Neural progenitor cell (in vitro differentiated cells): ENCODE measurements at regions not wholly inside any gene's neighbourhood (a gene's known extent, or its start where the extent isn't known, plus 50 kb on each side); places are given as distances from the start of the nearest gene placed in this dataset.

Experiments used
- DNase-seq: peaks from one replicate; pipeline ENCODE4 v3.0.0-alpha.2; 2016; ENCODE audit warnings: low spot score
- H2AFZ ChIP-seq: fragments of 200-600 bp; sonication (generic); replicated peaks from 2 replicates; pipeline ENCODE4 v1.6.1; 2016; ENCODE audit warnings: antibody characterized with exemption
- H3F3A ChIP-seq: fragments of 200-600 bp; sonication (generic); 2 replicates; pipeline ENCODE4 v1.6.1; 2016; ENCODE audit warnings: antibody characterized with exemption, low read depth
- H3K27ac ChIP-seq: fragments of 200-600 bp; sonication (generic); 2 replicates; pipeline ENCODE4 v1.5.1; 2016; ENCODE audit warnings: mild to moderate bottlenecking
- H3K27me3 ChIP-seq: fragments of 200-600 bp; sonication (generic); 2 replicates; pipeline ENCODE4 v1.6.1; 2016; ENCODE audit warnings: mild to moderate bottlenecking, moderate library complexity
- H3K36me3 ChIP-seq: fragments of 200-600 bp; sonication (generic); 2 replicates; pipeline ENCODE4 v1.5.1; 2016
- H3K4me1 ChIP-seq: fragments of 200-600 bp; sonication (generic); 2 replicates; pipeline ENCODE4 v1.6.1; 2016; ENCODE audit warnings: mixed run types
- H3K4me2 ChIP-seq: fragments of 200-600 bp; sonication (generic); 2 replicates; pipeline ENCODE4 v1.6.1; 2016
- H3K4me3 ChIP-seq: fragments of 200-600 bp; sonication (generic); 2 replicates; pipeline ENCODE4 v1.5.1; 2016
- H3K79me2 ChIP-seq: fragments of 200-600 bp; sonication (generic); 2 replicates; pipeline ENCODE4 v1.6.1; 2016; ENCODE audit warnings: low read depth
- H3K9ac ChIP-seq: fragments of 200-600 bp; sonication (generic); 2 replicates; pipeline ENCODE4 v1.6.1; 2016
- H3K9me3 ChIP-seq: fragments of 200-600 bp; sonication (generic); 2 replicates; pipeline ENCODE4 v1.5.1; 2016; ENCODE audit warnings: low read depth
- H4K20me1 ChIP-seq: fragments of 200-600 bp; sonication (generic); 2 replicates; pipeline ENCODE4 v1.6.1; 2016; ENCODE audit warnings: low read depth
- H3K27ac Mint-ChIP-seq: 3 replicates; pipeline ENCODE4 v1.8.0; 2021; ENCODE audit warnings: mixed read lengths
- H3K27me3 Mint-ChIP-seq: 2 replicates; pipeline ENCODE4 v1.8.0; 2022; ENCODE audit warnings: low read depth, mild to moderate bottlenecking, inconsistent platforms, moderate library complexity, mixed read lengths; ENCODE audit not compliant: insufficient read depth
- H3K36me3 Mint-ChIP-seq: 3 replicates; pipeline ENCODE4 v1.8.0; 2021; ENCODE audit warnings: mixed read lengths
- H3K4me1 Mint-ChIP-seq: 3 replicates; pipeline ENCODE4 v1.8.0; 2021; ENCODE audit warnings: mixed read lengths
- H3K4me3 Mint-ChIP-seq: 3 replicates; pipeline ENCODE4 v1.8.0; 2021; ENCODE audit warnings: mild to moderate bottlenecking, moderate library complexity, mixed read lengths
- H3K9me3 Mint-ChIP-seq: 3 replicates; pipeline ENCODE4 v1.8.0; 2020; ENCODE audit warnings: mixed read lengths
- CTCF ChIP-seq: fragments of 200-600 bp; sonication (generic); IDR thresholded peaks from 2 replicates; pipeline ENCODE4 v1.5.1; 2017; ENCODE audit warnings: antibody characterized with exemption, mild to moderate bottlenecking
- EZH2 ChIP-seq: fragments of 200-600 bp; sonication (generic); IDR thresholded peaks from 2 replicates; pipeline ENCODE4 v1.6.1; 2017; ENCODE audit warnings: antibody characterized with exemption, mild to moderate bottlenecking, moderate library complexity
- EZH2phosphoT487 ChIP-seq: fragments of 200-600 bp; sonication (generic); IDR thresholded peaks from 2 replicates; pipeline ENCODE4 v1.6.1; 2017; ENCODE audit warnings: antibody characterized with exemption

DNA sequence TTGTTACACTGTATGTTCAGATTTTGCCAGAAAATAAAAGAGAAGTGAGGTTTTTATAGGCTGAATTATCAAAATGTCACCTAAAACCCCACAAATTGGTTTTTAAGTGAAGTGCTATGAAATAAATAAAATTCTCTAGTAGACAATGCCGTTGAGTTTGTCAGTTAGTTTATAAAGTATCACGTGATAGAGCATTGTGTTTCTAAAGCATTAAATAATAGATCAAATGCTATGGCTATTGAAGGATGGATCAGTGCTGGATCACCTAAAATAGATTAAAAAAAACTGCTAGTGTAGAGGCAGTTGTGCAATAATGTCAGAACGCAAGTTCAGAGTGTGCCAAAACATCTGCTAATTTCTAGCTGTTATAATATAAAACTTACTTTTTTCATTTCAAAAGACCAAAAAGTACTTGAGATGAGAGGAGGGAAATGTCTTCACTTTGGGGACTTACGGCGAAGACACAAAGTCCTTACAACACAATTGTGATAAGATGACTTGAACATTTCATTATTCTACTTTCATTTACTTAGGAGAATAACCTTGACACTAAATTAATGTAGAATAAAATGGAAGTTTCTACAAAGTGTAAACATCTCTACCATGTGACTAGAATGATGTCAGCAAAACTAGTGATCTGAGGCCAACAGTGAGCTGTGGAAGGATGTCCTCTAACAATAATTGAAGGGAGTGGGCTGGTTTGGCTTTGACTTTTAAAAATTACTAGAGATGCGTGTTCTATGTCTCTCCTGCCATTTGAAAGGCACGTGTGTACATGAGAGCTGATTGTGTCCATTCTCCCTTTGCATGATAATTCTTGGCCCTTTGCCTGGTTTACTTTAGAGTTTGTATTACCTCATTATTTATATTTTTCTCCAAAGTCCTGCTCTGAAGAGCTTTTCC is 154.4 kb upstream of the PDE3A start:
- no peaks in the 10 kb centered on the region for H3K27me3 Mint-ChIP-seq
- H3K36me3 Mint-ChIP-seq = peaks cover 14% of the 10 kb centered on the region
- Histone ChIP-seq H3K4me3 (no peak overlapping the region), H3F3A (peaks cover 17% of the 10 kb centered on the region), H3K27me3 (no peaks in the 10 kb centered on the region), H3K4me2 (peak overlapping the region; percentile 70), H3K36me3 (no peaks in the 10 kb centered on the region), H3K9ac (no peak overlapping the region), H2AFZ (no peak overlapping the region), H4K20me1 (peaks cover 4% of the 10 kb centered on the region), H3K79me2 (no peaks in the 10 kb centered on the region), H3K27ac (no peak overlapping the region), H3K9me3 (no peaks in the 10 kb centered on the region), H3K4me1 (peaks cover 20% of the 10 kb centered on the region)
- H3K4me1 Mint-ChIP-seq = peaks cover 30% of the 10 kb centered on the region
- DNase-seq = no peak
- H3K4me3 Mint-ChIP-seq = no peak overlapping the region
- peak overlapping the region; percentile 42 for H3K27ac Mint-ChIP-seq
- TF ChIP-seq CTCF = no peak
- no peak for TF ChIP-seq EZH2
- H3K9me3 Mint-ChIP-seq = peaks cover 28% of the 10 kb centered on the region

DNA sequence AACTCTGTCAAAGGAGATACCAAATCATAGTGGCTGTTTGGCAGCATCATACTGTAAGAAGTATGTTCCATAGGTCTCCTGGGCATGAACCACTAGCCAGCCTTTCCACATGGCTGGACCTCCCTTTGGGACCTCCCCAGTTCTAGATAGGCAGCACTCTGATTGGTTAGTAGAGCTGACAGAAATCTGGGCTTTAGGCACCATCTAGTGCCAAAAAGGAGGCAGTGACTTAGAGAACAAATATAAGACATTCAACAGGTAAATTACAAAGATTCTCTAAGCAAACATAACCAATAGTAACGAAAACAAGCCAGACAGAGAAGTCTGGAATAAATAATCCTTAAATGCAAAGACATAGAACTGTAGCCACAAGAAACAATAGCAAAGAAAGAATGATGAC is 148.0 kb upstream of the PDE3A start:
- H3K27ac ChIP-seq = no peak overlapping the region
- no peak overlapping the region for H3K4me2 ChIP-seq
- H3K27me3 ChIP-seq = no peaks in the 10 kb centered on the region
- DNase-seq = peak; percentile 27
- H3F3A ChIP-seq = no peaks in the 10 kb centered on the region
- Mint-ChIP-seq H3K27me3 (no peaks in the 10 kb centered on the region), H3K36me3 (peaks cover 27% of the 10 kb centered on the region), H3K27ac (no peak overlapping the region), H3K4me1 (no peaks in the 10 kb centered on the region), H3K9me3 (peaks cover 58% of the 10 kb centered on the region), H3K4me3 (no peak overlapping the region)
- no peaks in the 10 kb centered on the region for H4K20me1 ChIP-seq
- H3K36me3 ChIP-seq = no peaks in the 10 kb centered on the region
- no peak overlapping the region for H2AFZ ChIP-seq
- no peaks in the 10 kb centered on the region for H3K79me2 ChIP-seq
- TF ChIP-seq EZH2 (no peak), CTCF (peak; percentile 41), EZH2phosphoT487 (no peak)
- no peaks in the 10 kb centered on the region for H3K4me1 ChIP-seq
- no peak overlapping the region for H3K9ac ChIP-seq
- H3K4me3 ChIP-seq = no peak overlapping the region
- no peaks in the 10 kb centered on the region for H3K9me3 ChIP-seq

GRCh38 chr12:20232931-20233675 is 135.2 kb upstream of the PDE3A start:
- no peak overlapping the region for H3K27ac ChIP-seq
- no peak overlapping the region for H3K4me3 Mint-ChIP-seq
- no peak for DNase-seq
- no peaks in the 10 kb centered on the region for H3K4me1 Mint-ChIP-seq
- no peak overlapping the region for H3K4me2 ChIP-seq
- H3K4me1 ChIP-seq = no peaks in the 10 kb centered on the region
- TF ChIP-seq EZH2phosphoT487 = no peak
- no peak for TF ChIP-seq EZH2
- TF ChIP-seq CTCF = no peak
- H3K9me3 Mint-ChIP-seq = peaks cover 27% of the 10 kb centered on the region
- no peak overlapping the region for H3K9ac ChIP-seq
- H3K4me3 ChIP-seq = no peak overlapping the region
- H3K79me2 ChIP-seq = no peaks in the 10 kb centered on the region
- peaks cover 3% of the 10 kb centered on the region for H3K27me3 Mint-ChIP-seq
- peaks cover 2% of the 10 kb centered on the region for H3K36me3 Mint-ChIP-seq
- no peak overlapping the region for H3K27ac Mint-ChIP-seq
- no peaks in the 10 kb centered on the region for H4K20me1 ChIP-seq
- no peaks in the 10 kb centered on the region for H3F3A ChIP-seq
- H3K36me3 ChIP-seq = no peaks in the 10 kb centered on the region
- no peaks in the 10 kb centered on the region for H3K9me3 ChIP-seq
- no peak overlapping the region for H2AFZ ChIP-seq
- H3K27me3 ChIP-seq = no peaks in the 10 kb centered on the region
